ENCODE measurements at regions not wholly inside any gene's neighbourhood (a gene's known extent, or its start where the extent isn't known, plus 50 kb on each side); places are given as distances from the start of the nearest gene placed in this dataset.
"Not testable (repeated sequence)": the region's sequence is repeated elsewhere in the genome, so short reads cannot be mapped to it uniquely, and the experiment has no call there.

- no peak for DNase-seq (ENCODE audit: low read depth, low spot score)
Measured at GRCh38 chr12:38016602-38017001, 300.0 kb upstream of the ALG10B start.

- no peak for DNase-seq (ENCODE audit: low read depth, low spot score)
Measured at GRCh38 chr12:38025916-38026315, 290.7 kb upstream of the ALG10B start.

GRCh38 chr12:38053113-38053512 lies 263.5 kb upstream of the ALG10B start:
- DNase-seq (ENCODE audit: low read depth, low spot score): no peak

GRCh38 chr12:38053655-38054464 lies 262.7 kb upstream of the ALG10B start:
- no peak for DNase-seq (ENCODE audit: low read depth, low spot score)

- no peak for DNase-seq (ENCODE audit: low read depth, low spot score)
Measured at GRCh38 chr12:38056701-38057689, 259.6 kb upstream of the ALG10B start.

GRCh38 chr12:38099686-38100085 lies 216.9 kb upstream of the ALG10B start:
- no peak for DNase-seq (ENCODE audit: low read depth, low spot score)

GRCh38 chr12:38101753-38102152 lies 214.8 kb upstream of the ALG10B start:
- no peak for DNase-seq (ENCODE audit: low read depth, low spot score)

- DNase-seq (ENCODE audit: low read depth, low spot score): no peak
Measured at GRCh38 chr12:38102197-38102596, 214.4 kb upstream of the ALG10B start.

- no peak for DNase-seq (ENCODE audit: low read depth, low spot score)
Measured at GRCh38 chr12:38110026-38110699, 206.4 kb upstream of the ALG10B start.

GRCh38 chr12:38113991-38114390 lies 202.6 kb upstream of the ALG10B start:
- no peak for DNase-seq (ENCODE audit: low read depth, low spot score)

- no peak for DNase-seq (ENCODE audit: low read depth, low spot score)
Measured at GRCh38 chr12:38116968-38117367, 199.6 kb upstream of the ALG10B start.

GRCh38 chr12:38118632-38119031 lies 197.9 kb upstream of the ALG10B start:
- DNase-seq (ENCODE audit: low read depth, low spot score): no peak

GRCh38 chr12:38120438-38120837 lies 196.1 kb upstream of the ALG10B start:
- DNase-seq (ENCODE audit: low read depth, low spot score): no peak

- DNase-seq (ENCODE audit: low read depth, low spot score): not testable (repeated sequence)
Measured at GRCh38 chr12:38123028-38123427, 193.5 kb upstream of the ALG10B start.

GRCh38 chr12:38123566-38124246 lies 192.9 kb upstream of the ALG10B start:
- no peak for DNase-seq (ENCODE audit: low read depth, low spot score)

GRCh38 chr12:38124247-38125012 lies 192.1 kb upstream of the ALG10B start:
- no peak for DNase-seq (ENCODE audit: low read depth, low spot score)

- DNase-seq (ENCODE audit: low read depth, low spot score): no peak
Measured at GRCh38 chr12:38132139-38132538, 184.4 kb upstream of the ALG10B start.

- no peak for DNase-seq (ENCODE audit: low read depth, low spot score)
Measured at GRCh38 chr12:38137287-38137686, 179.3 kb upstream of the ALG10B start.

GRCh38 chr12:38137716-38138115 lies 178.9 kb upstream of the ALG10B start:
- no peak for DNase-seq (ENCODE audit: low read depth, low spot score)

Measured in activated CD4-positive, CD25-positive, alpha-beta regulatory T cell treated with anti-CD3 and anti-CD28 coated beads, Interleukin-2, amount 50 U/mL, for 16 hours (primary cell).